ENCODE measurements at regions not wholly inside any gene's neighbourhood (a gene's known extent, or its start where the extent isn't known, plus 50 kb on each side); places are given as distances from the start of the nearest gene placed in this dataset.

DNA sequence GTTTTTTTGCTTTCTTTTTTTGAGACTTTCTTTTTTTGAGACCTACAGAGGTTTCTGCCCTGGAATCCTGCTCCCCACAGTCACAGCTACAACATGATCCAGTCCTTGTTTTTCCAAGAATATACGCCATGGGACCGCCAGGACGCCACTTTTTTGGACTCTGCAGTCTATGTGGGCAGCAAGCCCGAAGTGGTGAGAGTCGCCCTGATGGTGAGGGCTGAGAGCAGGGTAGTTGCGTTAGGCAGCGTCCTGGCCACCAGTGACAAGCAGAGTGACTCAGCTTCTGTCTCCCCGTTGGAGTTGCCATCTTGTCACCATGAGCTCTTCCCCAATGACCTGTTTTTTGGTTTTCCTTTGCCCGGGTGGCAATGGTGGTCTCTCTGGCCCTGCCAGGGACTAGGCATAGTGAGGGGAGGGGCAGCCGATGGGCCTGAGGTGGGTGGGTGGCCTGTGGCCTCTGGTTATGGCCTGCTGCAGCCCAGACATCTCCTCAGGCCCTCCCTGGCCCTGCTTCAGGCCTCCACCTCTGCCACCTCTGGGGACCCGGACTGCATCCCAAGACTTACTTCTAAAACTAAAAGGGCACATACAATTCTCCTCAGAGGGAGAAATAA, 88.0 kb upstream of the MALRD1 start:
- Mint-ChIP-seq H3K27ac (no peak overlapping the region), H3K36me3 (no peaks in the 10 kb centered on the region), H3K9me3 (peaks cover 6 to 7% of the 10 kb centered on the region in 2 donors)
- DNase-seq (ENCODE audit: low spot score in 2 of 2) (no peak), ATAC-seq (no peak)

DNA sequence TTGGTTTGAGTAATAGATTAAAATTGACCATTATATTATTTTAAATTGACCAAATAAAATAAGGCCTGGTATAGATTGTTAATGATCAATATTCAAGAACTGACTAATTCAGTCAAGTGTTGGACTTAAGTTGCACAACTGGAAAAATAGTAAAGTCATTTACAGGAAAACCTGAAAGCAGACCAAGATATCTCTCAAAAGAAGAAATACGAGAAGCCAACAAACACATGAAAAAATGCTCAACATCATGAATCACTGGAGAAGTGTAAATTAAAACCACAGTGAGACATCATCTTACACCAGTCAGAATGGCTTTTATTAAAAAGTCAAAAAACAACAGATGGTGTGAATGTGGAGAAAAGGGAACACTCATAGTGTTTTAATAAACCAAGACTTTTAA, 80.4 kb upstream of the MALRD1 start:
- peaks cover 12 to 15% of the 10 kb centered on the region in 2 donors for H3K9me3 Mint-ChIP-seq
- ATAC-seq: no peak
- no peak overlapping the region for H3K27ac Mint-ChIP-seq
- no peak for DNase-seq (ENCODE audit: low spot score in 2 of 2)
- H3K36me3 Mint-ChIP-seq: peaks cover 0 to 5% of the 10 kb centered on the region in 2 donors

DNA sequence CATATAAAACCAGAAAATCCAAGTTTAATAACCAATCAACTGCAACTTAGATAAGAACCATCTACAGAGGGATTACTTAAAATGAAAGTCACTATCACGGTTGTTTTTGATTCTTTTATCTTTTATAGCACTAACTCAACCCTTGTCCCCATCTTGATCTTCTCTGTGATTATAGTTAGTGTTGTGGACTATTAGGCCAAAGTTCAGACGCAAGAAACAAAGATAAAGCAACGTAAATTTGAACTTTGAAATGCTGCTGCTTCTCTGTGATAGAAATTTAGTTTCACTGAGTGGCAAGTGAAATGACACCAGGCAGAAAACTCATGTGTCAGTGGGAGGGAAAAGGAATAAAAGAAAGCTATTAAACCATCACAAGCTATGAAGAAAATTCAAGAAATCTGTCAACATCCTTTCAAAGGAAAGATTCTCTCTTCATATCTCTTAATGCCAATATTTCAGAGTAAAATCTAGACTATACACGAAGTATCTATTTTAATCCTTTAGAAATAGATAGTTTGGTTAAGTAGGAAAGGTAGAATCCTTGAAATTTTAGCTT, 71.8 kb upstream of the MALRD1 start:
- H3K9me3 Mint-ChIP-seq: peaks cover 6 to 11% of the 10 kb centered on the region in 2 donors
- DNase-seq (ENCODE audit: low spot score in 2 of 2): no peak
- H3K36me3 Mint-ChIP-seq: no peaks in the 10 kb centered on the region
- no peak overlapping the region for H3K27ac Mint-ChIP-seq
- ATAC-seq: no peak

DNA sequence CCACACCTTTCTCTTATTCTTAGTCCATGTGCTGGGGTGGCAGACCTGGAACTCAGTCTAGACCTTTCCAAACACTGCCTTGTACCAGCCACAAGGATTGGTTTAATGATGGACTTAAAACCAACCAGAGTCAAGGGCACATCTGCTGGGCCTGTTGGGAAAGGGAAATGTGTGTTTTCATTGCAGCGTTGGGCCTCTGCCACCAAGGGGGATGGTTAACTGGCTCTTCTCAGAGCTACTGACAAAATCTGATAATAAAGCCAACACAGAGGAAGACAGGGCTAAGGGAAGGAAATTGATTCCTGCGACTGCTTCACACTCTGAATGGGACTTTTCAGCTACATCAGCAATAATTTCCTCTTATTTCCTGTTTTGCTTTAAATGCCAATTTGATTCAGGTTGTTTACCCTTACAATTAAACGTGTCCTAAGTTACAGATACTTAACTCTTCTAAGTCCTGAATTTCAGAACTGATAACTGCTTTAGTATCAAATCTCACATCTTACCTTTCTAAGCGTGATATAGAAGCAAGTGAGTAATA, 68.4 kb upstream of the MALRD1 start:
- Mint-ChIP-seq H3K27ac (no peak overlapping the region), H3K36me3 (no peaks in the 10 kb centered on the region), H3K9me3 (peaks cover 0 to 11% of the 10 kb centered on the region in 2 donors)
- ATAC-seq (no peak), DNase-seq (ENCODE audit: low spot score in 2 of 2) (no peak)

DNA sequence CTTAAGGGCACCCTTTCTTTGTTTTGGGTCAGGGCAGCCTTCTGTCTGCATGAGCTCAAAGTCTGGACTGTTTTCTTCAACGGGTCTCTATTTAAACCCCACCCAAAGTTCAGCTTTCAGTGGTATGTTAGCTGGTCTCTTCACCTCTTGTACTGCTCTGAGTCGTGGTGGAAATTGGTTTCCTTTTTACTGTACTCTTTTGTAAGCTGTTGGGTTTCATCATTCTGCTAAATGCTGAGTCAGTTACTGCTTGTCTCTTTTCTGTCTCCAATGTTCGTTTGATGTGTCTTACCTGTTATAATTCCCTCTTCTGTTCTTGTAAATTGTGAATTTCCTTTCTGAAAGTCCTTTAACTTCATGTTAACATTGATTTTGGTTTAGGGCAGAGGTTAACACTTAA, 64.1 kb upstream of the MALRD1 start:
- DNase-seq (ENCODE audit: low spot score in 2 of 2) (no peak), ATAC-seq (peak in 1 of 2 donors; percentile 57)
- H3K9me3 Mint-ChIP-seq: peaks cover 12 to 13% of the 10 kb centered on the region in 2 donors
- H3K36me3 Mint-ChIP-seq: peaks cover 4 to 6% of the 10 kb centered on the region in 2 donors
- no peak overlapping the region for H3K27ac Mint-ChIP-seq

DNA sequence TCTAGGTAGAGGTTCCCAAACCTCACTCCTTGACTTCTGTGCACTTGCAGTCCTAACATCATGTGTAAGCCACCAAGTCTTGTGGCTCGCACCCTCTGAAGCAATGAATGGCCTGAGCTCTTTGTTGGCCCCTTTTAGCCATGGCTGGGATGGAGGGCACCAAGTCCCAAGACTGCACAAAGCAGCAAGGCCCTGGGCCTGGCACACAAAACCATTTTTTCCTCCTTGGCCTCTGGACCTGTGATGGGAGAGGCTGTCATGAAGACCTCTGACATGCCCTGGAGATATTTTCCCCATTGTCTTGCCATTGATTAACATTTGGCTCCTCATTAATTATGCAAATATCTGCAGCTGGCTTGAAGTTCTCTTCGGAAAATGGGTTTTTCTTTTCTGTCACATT, 60.3 kb upstream of the MALRD1 start:
- H3K36me3 Mint-ChIP-seq: peaks cover 4 to 6% of the 10 kb centered on the region in 2 donors

More for the DNA sequence above, 60.3 kb upstream of the MALRD1 start:
- no peak for ATAC-seq
- H3K27ac Mint-ChIP-seq: no peak overlapping the region
- DNase-seq (ENCODE audit: low spot score in 2 of 2): no peak
- peaks cover 17 to 19% of the 10 kb centered on the region in 2 donors for H3K9me3 Mint-ChIP-seq
